Glomerular visceral epithelial cell (primary cell): ENCODE measurements at regions not wholly inside any gene's neighbourhood (a gene's known extent, or its start where the extent isn't known, plus 50 kb on each side); places are given as distances from the start of the nearest gene placed in this dataset.

Experiments used
- DNase-seq: peaks from one replicate; pipeline ENCODE4 v3.0.0-alpha.2; 2016; ENCODE audit errors: extremely low spot score

- DNase-seq, result no peak
Observed at GRCh38 chr13:80400164-80400864, 59.4 kb upstream of the SPRY2 start.

- no peak for DNase-seq
Observed at GRCh38 chr13:80399340-80400163, 58.6 kb upstream of the SPRY2 start.
